SHP77 (cell line): ENCODE measurements at regions not wholly inside any gene's neighbourhood (a gene's known extent, or its start where the extent isn't known, plus 50 kb on each side); places are given as distances from the start of the nearest gene placed in this dataset.
"Not testable (repeated sequence)": the region's sequence is repeated elsewhere in the genome, so short reads cannot be mapped to it uniquely, and the experiment has no call there.

Experiments
- DNase-seq, 2 experiments: peaks; one replicate each; lab custom pipeline; 2025; lab: John Stamatoyannopoulos, UW

DNA sequence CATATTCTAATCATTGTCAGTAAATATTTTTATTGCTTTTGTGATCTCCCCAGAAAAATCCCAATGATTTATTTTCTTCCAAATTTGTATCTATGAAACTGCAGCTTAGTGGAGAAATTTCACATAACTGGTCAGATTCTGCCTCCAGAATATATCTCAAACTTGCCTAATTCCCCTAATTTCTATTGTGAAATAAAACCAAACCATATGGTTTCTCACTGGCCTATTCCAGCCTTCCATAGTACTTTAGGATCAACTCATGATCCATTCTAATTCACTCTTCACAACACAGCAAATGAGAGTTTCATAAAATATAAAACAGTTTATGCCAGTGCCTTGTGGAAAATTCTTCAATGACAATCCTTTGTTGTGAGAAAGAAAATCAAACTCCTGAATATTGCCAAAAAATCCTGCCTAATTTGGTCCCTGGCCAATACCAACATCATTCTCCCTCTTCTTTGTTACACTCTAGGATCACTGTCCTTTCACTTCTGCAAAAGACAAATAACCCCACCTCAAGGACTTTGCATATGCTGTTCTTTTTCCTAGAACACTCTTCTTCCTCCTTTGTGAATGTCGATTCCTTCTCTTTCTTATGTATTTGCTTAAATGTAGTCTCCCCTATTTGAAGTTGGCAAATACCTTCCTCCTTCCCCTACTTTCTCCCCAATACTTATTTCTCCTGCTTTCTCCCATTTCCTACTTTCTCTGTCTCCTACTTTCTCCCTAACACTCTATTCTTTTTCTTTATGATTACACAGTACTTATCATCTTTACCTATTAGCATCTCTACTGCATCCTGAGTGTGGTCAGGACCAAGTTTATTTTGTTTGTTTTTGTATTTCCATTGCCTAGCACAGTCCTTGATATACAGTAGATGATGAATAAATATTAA is 587.5 kb downstream of the RFPL4B start:
- DNase-seq, result no peak

DNA sequence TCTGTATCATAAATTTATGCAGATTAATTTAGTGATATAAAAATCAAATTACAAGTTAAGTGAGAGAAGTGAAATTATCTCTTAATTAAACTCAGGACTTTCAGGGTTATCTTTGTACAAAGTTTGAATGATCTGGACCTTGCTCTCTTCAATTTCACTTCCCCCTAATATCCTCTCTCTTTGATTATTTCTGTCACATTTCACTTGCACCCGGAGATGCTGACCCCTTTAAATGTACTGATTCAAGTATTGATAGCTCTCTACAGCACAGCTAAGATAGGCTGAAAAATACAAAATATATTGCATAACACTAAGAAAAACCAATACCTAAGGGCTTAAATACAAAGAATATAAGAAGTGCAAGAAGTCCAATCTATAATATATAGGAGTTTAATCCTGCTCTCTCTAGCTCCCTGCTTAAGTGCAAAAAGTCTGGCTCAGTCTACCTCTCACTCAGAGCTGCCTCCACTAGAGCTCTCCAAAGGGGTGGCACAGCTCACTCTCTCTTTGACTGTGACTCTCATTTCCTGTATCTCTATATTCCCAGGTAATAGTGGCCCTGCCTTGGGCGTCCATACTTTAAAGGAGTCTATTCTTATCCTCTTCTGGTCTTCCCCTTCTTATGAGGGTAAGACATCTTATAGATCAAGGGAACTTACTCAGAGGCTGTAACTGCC is 588.4 kb downstream of the RFPL4B start:
- no peak for DNase-seq

DNA sequence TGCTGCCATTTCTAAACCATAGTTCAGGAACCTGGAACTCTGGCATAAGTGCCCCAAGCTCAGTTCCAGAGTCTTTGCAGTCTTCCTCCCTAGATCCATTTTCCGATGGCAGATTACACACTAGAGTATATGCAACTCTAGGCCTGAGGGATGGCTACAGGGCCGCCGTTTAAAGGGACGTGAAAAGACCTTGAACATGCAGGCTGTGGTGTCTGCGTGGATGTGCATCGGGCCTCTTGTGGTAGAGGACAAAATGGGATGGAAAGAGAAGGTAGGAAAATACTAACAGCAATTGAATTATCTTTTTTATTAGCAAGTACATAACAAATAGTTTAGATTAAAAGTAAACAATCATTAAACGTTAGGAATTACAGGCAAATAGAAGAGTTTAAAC is 588.9 kb downstream of the RFPL4B start:
- DNase-seq, result no peak

DNA sequence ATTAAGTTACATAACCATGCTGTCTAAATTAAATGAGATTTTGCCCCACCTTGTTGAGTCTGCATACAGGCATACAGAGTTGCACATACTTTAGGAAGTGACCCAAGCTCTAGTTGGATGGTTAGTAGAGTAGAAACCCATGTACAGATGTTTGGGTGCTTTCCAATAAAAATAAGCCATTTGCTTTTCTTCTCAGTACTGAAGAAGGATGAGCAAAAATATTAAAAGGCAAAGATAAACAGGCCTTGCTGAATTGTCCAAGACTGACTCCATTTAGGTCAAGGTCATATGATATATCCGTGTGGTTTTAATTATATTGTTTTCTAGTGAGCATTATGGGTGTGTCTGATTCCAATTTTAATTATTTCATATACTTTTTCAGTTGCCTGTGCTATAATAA is 589.4 kb downstream of the RFPL4B start:
- DNase-seq, result no peak

DNA sequence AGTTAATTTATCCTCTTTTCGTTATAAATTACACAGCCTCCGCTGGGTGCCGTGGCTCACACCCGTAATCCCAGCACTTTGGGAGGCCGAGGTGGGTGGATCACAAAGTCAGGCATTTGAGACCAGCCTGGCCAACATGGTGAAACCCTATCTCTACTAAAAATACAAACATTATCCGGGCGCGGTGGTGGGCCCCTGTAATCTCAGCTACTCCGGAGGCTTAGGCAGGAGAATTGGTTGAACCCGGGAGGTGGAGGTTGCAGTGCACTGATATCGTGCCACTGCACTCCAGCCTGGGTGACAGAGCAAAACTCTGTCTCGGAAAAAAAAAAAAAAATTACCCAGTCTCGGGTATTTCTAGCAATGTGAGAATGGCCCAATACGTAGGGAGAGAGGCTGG is 590.6 kb downstream of the RFPL4B start:
- DNase-seq, result not testable (repeated sequence)

DNA sequence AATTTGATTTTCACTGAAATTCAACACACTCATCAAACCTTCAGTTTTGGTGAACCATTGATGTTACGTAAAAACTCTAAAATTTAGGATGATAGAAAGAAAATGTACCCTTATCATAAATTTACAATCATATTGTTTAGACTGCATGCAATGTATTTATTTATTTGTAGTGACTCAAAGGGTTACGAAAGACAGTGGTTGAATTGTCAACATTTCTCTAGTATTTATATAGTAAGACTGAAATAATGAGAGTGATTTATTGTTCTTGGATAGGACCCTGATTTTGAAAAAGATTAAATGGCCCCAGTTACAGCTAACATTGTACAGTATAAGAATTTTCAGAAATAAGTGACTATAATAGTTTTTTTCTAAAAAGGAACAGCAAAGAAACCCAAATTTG is 591.5 kb downstream of the RFPL4B start:
- no peak for DNase-seq

DNA sequence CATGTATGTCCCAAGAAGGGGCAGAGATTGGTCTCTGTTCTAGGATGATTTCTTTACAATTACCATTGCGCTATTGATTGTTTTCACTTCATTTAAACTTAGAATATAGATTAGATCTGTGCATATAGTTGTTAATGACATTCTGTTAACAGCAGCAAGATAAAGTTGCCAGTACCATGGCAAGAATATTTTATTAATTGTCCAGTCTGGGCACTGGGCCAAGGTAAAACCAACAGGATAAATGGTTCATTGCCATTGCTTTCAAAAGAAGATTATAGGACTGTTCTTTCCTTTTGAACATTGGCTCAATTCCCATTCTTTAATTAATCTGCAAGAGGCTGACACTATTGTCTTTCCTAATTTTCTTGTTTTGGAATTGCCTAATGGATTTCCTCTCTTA is 592.4 kb downstream of the RFPL4B start:
- peak in 1 of 2 experiments; percentile 27 for DNase-seq

DNA sequence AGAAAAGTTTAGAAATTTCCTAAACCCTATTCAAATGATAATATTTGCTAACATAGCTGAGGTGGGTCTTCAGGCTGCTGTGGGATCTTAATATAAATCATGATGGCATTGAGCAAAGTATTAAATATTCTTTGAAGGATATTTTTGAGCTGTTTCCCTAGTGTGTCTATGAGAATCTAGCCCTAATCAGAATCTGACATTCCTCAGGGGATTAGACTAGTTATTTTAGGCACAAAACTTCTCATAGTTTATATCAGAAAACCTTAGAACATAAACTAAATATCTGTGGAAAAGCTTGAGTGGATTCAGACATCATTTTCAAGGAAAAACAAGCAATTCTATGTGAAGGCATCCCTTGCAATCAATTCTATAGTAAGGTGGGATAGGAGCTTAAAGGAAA is 594.5 kb downstream of the RFPL4B start:
- DNase-seq, result no peak

DNA sequence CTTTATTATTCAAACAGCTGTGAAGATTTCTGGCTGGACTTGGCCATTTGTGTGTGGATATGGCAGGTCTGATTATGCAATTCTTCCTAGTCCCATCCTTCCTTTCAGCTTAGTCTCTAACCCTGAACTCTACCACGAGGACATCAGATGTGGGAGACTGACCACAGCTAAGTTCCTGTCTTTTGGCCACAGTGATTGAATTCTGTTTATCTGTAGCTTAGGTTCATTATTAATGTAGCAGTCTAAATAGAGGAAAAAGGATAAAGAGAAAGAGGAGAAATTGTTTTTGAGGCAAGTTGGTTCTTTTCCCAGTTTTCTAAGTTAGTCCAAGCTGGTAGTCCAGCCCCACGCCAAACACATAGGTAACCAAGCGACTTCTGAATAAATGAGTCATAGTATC is 598.9 kb downstream of the RFPL4B start:
- DNase-seq, result no peak

DNA sequence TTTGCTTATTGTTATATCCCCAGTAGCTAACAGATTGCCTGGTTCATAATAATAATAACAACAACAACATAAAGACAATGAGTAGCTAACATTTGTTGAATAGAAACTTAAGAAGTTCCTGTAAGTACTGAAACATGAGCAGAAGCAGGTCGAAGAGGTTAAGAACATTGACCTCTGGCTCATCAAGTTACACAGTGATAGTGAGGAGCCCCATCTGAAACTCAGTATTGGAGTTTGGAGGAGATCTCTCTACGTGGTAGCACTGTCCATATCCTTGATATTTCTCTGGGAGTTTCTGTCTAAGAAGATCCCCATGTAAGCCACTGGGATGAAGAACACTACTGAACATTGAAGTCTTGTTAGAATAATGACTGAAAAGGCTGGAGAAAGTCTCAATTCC is 600.4 kb downstream of the RFPL4B start:
- no peak for DNase-seq

DNA sequence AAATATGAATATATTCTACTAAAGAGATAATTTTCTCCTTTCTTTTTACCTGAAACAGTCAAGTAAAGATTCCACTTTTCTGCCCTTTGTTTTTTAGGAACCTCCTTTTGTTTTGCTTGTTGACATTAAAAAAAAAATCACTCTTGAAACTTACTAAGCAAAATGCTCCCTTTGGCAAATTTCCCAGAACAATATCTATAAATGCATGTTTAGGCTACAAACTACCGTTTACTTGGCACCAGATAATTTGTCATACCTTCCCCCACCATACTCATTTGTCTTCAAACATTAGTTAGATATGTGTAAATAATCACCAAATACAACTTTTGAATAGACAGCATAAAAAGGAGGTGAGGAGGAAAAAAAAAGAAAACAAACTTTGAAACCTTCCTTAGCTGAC is 604.7 kb downstream of the RFPL4B start:
- DNase-seq, result no peak

DNA sequence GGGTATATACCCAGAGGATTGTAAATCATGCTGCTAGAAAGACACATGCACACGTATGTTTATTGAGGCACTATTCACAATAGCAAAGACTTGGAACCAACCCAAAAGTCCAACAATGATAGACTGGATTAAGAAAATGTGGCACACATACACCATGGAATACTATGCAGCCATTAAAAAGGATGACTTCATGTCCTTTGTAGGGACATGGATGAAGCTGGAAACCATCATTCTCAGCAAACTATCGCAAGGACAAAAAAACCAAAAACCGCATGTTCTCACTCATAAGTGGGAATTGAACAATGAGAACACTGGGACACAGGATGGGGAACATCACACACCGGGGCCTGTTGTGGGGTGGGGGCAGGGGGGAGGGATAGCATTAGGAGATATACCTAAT is 608.6 kb downstream of the RFPL4B start:
- DNase-seq, result not testable (repeated sequence)

DNA sequence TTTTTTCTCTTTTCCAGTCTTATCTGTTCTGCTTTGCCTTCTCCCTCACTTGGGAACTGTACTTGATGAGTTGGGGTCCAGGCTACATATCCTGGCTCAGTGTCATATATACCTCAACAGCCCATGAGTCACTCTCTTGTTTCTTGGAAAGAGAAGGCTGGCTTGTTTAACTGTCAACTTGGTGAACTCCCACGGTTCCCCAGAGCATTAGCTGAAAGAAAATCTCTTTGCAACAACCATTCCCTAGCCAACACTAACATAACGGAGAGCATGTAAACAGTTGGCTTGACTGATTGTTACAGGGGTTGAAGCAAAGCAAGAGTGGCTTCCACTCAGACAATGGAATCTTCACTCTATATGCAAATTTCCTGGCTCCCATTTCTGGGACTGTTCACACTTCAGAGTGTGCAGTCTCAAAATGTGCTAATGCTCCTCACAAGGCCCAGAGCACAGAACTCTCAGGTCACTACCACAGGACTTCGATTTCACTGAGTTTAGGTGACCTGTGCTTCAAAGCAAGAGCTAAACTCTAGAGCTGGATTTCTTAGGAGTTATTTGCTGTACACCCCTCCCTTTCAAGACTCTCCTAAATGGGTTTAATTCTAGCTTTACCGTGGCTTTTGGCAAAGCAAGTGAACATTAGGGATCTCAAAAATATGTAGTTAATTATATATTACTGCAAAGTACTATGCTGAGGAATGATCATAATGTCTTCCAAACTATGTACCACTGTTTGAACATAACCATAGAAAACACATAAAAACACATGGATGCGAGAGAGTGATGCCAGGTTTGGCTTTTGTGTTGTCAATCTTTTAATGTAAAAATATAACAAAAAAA is 609.8 kb downstream of the RFPL4B start:
- DNase-seq, result no peak

DNA sequence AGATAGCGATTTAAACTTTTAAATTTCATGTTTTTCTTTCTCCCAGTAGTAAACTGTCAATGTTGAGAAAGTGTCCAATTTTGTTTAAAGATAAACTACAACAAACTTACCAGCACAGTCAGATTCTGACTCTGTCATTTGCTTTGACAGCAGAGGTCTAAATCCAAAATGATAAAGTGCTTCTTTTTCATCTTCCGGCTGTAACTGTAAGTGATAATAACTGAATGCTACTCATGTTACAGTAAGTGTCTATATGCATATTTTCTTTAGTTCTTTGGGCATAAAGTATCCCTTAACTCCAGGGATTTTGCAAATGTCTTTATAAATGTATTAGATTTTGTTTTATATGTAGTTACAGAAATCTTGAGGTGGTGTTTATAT is 610.4 kb downstream of the RFPL4B start:
- DNase-seq, result no peak

DNA sequence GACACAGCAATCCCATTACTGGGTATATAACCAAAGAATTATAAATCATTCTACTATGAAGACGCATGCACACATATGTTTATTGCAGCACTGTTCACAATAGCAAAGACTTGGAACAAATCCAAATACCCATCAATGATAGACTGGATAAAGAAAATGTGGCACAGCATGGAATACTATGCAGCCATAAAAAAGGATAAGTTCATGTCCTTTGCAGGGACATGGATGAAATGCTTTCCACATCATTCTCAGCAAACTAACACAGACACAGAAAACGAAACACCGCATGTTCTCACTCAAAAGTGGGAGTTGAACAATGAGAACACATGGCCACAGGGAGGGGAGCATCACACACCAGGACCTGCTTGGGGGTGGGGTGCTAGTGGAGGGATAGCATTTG is 613.0 kb downstream of the RFPL4B start:
- DNase-seq, result not testable (repeated sequence)

DNA sequence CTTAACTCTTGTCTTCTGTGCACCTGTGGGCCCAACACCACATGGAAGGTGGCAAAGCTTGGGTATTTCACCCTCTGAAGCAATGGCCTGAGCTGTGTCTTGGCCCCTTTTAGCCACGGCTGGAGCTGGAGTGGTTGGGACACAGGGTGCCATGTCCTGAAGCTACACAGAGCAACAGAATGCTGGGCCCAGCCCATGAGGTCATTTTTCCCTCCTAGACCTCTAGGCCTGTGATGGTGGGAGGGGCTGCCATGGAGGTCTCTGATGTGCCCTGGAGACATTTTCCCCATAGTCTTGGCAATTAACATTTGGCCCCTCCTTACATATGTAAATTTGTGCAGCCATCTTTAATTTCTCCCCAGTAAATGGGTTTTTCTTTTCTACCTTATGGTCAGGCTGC is 620.8 kb downstream of the RFPL4B start:
- DNase-seq, result no peak

DNA sequence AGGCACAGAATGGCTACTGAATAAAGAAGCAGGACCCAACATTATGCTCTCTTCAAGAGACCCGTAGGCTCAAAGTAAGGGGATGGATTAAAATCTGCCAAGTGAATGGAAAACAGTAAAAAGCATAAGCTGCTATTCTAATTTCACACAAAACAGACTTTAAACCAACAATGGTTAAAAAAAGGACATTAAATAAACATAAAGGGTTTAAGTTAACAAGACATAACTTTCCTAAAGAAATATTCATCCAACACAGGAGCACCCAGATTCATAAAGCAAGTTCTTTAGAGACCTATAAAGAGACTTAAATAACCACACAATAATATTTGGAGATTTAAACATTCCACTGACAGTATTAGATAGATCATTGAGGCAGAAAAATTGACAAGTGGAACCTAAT is 624.5 kb downstream of the RFPL4B start:
- DNase-seq, result no peak

DNA sequence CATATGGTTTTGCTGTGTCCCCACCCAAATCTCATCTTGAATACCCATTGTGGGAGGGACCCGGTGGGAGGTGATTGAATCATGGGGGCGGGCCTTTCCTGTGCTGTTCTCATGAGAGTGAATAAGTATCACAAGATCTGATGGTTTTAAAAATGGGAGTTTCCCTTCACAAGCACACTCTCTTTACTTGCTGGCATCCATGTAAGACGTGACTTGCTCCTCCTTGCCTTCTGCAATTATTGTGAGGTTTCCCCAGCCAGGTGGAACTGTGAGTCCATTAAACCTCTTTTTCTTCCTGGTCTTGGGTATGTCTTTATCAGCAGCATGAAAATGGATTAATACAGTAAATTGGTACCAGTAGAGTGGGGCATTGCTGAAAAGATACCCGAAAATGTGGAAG is 627.8 kb downstream of the RFPL4B start:
- not testable (repeated sequence) for DNase-seq

DNA sequence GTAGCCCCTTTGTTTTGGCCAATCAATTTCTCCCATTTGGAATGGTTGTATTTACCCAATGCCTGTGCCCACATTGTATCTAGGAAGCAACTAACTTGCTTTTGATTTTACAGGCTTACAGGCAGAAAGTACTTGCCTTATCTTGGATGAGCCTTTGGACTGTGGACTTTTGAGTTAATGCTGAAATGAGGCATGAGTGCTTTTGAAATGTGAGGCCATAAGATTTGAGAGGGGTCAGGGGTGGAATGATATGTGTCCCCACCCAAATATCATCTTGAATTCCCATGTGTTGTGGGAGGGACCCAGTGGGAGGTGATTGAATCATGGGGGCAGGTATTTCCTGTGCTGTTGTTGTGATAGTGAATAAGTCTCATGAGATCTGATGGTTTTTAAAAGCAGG is 629.4 kb downstream of the RFPL4B start:
- not testable (repeated sequence) for DNase-seq

DNA sequence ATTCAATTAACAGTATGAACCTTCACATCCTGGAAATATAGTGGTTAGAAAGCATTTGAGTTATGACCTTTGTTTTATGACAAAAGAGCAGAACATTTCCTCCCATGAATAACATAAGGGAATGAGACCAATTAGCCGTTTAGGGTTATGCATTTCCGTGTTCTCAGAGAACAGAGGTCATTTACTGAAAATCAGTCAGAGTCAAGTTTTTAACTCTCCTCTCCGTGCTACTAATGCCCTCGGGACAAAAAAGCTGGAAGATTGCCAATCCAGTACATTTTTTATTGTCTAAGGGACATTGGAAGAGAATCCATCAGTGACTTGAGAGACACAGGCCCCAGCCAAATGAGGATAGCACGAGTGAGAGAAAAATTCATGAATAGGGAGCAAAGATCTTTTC is 632.7 kb downstream of the RFPL4B start:
- no peak for DNase-seq

DNA sequence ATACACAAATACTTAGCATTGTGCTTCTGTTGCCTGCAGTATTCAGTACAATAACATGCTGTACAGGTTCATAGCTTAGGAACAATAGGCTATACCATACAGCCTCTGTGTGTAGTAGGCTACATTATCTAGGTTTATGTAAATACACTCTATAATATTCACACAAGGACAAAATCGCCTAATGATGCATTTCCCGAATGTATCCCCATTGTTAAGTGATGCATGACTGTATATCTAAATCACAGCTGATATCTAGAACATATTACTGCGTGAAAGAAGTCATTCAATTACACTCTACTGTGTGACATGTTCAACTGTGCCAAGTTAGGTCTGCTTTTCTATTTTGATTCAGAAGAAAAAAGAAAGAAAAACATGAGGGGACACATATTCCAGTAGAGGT is 633.5 kb downstream of the RFPL4B start:
- no peak for DNase-seq

DNA sequence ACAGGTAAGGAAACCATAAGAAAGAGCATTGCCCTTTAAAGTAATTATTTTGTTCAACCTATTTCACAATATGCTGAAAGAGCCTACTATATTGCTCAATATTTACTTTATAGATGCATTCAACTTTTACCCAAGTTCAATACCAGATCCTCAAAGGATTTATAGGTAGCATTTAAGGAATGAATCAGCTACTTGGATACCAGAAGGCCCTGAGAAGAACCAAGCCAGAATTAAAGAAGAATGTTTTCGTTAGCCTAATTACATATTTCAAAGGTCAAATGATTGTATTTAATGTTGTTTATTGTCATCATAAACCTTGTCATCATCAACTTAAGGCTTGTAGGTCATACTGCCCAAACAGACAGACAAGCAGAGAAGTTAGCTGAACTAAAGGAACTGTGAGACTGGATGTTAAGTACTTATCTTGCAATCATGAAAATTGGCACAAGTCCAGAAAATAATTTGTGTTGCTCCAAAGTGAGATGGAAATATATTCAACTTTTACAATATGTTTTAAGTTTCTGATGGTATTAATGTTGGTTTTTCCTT is 636.7 kb downstream of the RFPL4B start:
- no peak for DNase-seq
